ENCODE measurements at regions not wholly inside any gene's neighbourhood (a gene's known extent, or its start where the extent isn't known, plus 50 kb on each side); places are given as distances from the start of the nearest gene placed in this dataset.

- H3K4me1 ChIP-seq (ENCODE audit: control insufficient read depth in 1 of 2, insufficient read depth in 2 of 2, low read depth in 1 of 2, low read length in 1 of 2), result no peaks in the 10 kb centered on the region
- ChIA-PET POLR2A (no interaction called here), CTCF (no interaction called here)
- WGBS (ENCODE audit: low lambda C conversion rate), result 2% methylated on average over 2 of the region's 2 CpGs
- no peak overlapping the region for H2AFZ ChIP-seq (ENCODE audit: low read depth)
- no peaks in the 10 kb centered on the region for H4K20me1 ChIP-seq (ENCODE audit: insufficient read depth)
- no peaks in the 10 kb centered on the region for H3K36me3 ChIP-seq (replicated peaks in 1 of 2; ENCODE audit: control insufficient read depth in 1 of 2, insufficient read depth in 2 of 2, low read length in 1 of 2)
- no peaks in the 10 kb centered on the region for H3F3A ChIP-seq (replicated peaks; ENCODE audit: insufficient read depth)
- H3K4me3 ChIP-seq (ENCODE audit: low read depth in 2 of 2, low read length in 1 of 2), result no peak overlapping the region
- H3K27ac ChIP-seq (ENCODE audit: low read depth in 2 of 2, low read length in 1 of 2), result no peak overlapping the region
- no peaks in the 10 kb centered on the region for H3K79me2 ChIP-seq (ENCODE audit: insufficient read depth)
- H3K27me3 ChIP-seq (ENCODE audit: insufficient read depth), result no peaks in the 10 kb centered on the region
- TF ChIP-seq POLR2AphosphoS5 (IDR thresholded peaks at IDR 0.05; ENCODE audit: low read depth, low read length) (no peak), JUND (IDR thresholded peaks at IDR 0.05) (no peak), SMC3 (IDR thresholded peaks at IDR 0.05; ENCODE audit: low read depth, low read length) (no peak), PBX3 (IDR thresholded peaks at IDR 0.05) (no peak), NFIC (IDR thresholded peaks at IDR 0.05; ENCODE audit: borderline replicate concordance) (no peak), MAX (IDR thresholded peaks at IDR 0.05; ENCODE audit: low read depth) (no peak), EZH2phosphoT487 (IDR thresholded peaks at IDR 0.05; ENCODE audit: borderline replicate concordance, low read depth) (no peak), RAD21 (IDR thresholded peaks at IDR 0.05; ENCODE audit: low read length) (no peak)
- H3K4me2 ChIP-seq, result no peak overlapping the region
- no peak overlapping the region for H3K9ac ChIP-seq
- H3K9me3 ChIP-seq, result no peaks in the 10 kb centered on the region
- no peak for DNase-seq
- H3K9me2 ChIP-seq, result no peaks in the 10 kb centered on the region
These were observed 65.1 kb upstream of the POF1B start for GRCh38 chrX:85444613-85445012.
